Activated T-helper 1 cell treated with anti-CD3 and anti-CD28 coated beads, Interleukin-12 subunit alpha, Interleukin-12 subunit beta, Interleukin-2, Interleukin-4 antibody, amounts not matched to agents 30 ng/mL and 10 ng/mL and 1 ng/mL, durations not matched to agents 14 hours and 24 hours and 36 hours (primary cell): ENCODE measurements at regions not wholly inside any gene's neighbourhood (a gene's known extent, or its start where the extent isn't known, plus 50 kb on each side); places are given as distances from the start of the nearest gene placed in this dataset.

Experiments used
- DNase-seq: peaks from one replicate; pipeline ENCODE4 v3.0.0; 2021; ENCODE audit warnings: low spot score
- H3K27ac Mint-ChIP-seq: one replicate; pipeline ENCODE4 v1.8.0; 2021; ENCODE audit warnings: mild to moderate bottlenecking, mixed read lengths
- H3K27me3 Mint-ChIP-seq: one replicate; pipeline ENCODE4 v1.8.0; 2022; ENCODE audit warnings: mild to moderate bottlenecking, moderate library complexity, mixed read lengths; ENCODE audit not compliant: insufficient read depth
- H3K36me3 Mint-ChIP-seq: one replicate; pipeline ENCODE4 v1.8.0; 2021; ENCODE audit warnings: low read depth, mixed read lengths
- H3K4me1 Mint-ChIP-seq: one replicate; pipeline ENCODE4 v1.8.0; 2021; ENCODE audit warnings: low read depth, mixed read lengths
- H3K4me3 Mint-ChIP-seq: one replicate; pipeline ENCODE4 v1.8.0; 2021; ENCODE audit warnings: mild to moderate bottlenecking, moderate library complexity, mixed read lengths
- H3K9me3 Mint-ChIP-seq: one replicate; pipeline ENCODE4 v1.8.0; 2021; ENCODE audit warnings: mixed read lengths
- intact Hi-C: fragments of 100-400 bp; cut with micrococcal nuclease; formaldehyde crosslinking; loops from one replicate; pipeline ENCODE4 v1.15.1; 2024

DNA sequence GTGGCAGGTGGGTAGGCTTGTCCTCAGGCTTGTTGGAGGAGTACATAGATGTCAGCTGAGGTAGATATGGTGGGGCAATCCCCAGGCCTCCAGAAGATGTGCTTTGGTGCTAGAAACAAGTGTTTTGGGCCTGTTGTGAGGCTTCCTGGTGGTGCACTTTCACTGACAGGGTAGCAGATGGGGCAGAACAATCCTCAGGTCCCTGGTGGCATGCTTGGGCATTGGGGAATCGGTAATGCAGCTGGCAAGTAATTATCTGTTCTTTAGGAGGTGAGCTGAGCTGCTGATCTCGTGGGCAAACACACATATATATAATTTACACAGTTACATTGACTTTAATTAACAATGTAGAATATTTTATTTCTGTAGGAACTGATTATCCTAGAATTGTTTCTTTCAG, 458.7 kb downstream of the BMP2 start:
- intact Hi-C loops, result no loop called here
- peaks cover 8% of the 10 kb centered on the region for H3K9me3 Mint-ChIP-seq
- no peak overlapping the region for H3K4me3 Mint-ChIP-seq
- DNase-seq, result no peak
- no peaks in the 10 kb centered on the region for H3K4me1 Mint-ChIP-seq
- H3K27me3 Mint-ChIP-seq, result no peaks in the 10 kb centered on the region
- H3K36me3 Mint-ChIP-seq, result no peaks in the 10 kb centered on the region
- H3K27ac Mint-ChIP-seq, result no peak overlapping the region

DNA sequence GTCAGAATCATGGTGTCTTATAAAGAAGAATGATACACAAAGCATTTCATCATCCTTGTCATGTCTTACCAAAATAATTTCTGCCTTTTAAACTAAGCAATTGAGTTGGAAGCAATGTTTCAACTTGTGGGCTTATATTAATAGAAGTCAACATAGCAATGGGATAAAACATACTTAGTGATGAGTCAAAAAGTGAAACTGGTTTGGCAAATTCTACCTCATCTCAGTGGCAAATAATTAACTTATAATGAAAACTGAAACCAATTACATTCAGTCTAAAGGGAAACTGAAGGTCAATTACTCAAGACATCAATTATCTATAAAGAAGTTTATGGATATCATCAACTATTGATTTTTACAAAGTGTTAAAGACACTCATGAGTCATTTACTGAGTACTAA, 463.8 kb downstream of the BMP2 start:
- Mint-ChIP-seq H3K36me3 (no peaks in the 10 kb centered on the region), H3K4me1 (no peaks in the 10 kb centered on the region), H3K9me3 (peaks cover 6% of the 10 kb centered on the region), H3K4me3 (no peak overlapping the region), H3K27ac (no peak overlapping the region), H3K27me3 (no peaks in the 10 kb centered on the region)
- no peak for DNase-seq
- intact Hi-C loops, result no loop called here

DNA sequence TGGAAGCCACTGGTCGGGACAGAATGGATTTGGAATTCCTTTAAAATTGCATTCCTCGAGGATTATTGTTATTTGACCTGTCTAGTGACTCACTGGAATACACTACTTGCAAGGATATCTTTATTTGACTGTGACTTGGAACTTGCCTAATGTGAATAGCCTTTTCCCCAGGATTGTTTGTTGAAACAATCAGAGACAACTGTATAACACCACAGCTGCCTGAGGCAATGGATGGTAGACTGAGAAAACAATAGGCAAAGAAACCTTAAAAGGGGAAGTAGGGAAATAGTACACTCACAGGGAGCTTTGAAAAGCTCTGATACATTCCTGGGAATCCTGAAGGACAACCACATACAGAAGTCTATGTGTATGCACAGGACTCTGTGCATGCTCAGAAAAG, 465.3 kb downstream of the BMP2 start:
- no peaks in the 10 kb centered on the region for H3K4me1 Mint-ChIP-seq
- intact Hi-C loops, result no loop called here
- H3K9me3 Mint-ChIP-seq, result peaks cover 6% of the 10 kb centered on the region
- no peak overlapping the region for H3K4me3 Mint-ChIP-seq
- no peaks in the 10 kb centered on the region for H3K36me3 Mint-ChIP-seq
- H3K27ac Mint-ChIP-seq, result no peak overlapping the region
- DNase-seq, result no peak
- H3K27me3 Mint-ChIP-seq, result no peaks in the 10 kb centered on the region

DNA sequence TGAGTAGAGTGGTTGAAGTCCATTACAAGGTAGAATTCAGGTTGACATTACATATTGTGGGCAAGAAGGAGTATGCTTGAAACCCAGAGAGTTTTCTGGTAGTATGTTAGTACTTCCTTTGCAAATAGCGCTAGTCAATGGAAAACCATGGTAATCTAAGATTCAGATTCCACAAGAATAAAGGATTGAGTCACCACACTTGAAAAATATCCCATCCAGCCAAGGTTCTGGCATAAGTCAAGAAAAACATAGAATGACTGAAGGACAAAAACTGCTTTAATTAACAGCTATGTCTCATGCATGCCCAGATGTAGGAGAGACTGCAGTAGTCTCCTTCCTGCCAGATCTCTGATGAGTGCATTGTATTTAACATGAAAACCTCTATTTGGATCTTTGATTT, 469.8 kb downstream of the BMP2 start:
- intact Hi-C loops, result no loop called here

DNA sequence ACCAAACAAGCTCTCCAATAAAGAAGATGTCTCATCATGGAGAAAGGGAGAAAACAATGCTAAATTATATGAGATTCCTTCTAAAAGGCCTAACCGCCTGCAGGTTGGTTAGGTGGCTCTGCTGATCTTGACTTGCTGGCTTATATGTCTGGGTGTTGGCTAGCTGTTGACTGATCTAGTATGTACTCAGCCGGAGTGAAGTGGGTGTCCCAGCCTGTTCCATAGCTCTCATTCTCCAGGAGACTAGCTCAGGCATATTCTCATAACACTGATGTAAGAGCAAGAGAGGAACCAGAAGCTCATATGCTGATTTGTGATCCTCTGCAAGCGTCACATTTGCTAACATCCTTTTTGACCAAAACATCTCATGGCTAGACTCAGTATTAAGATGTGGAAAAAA, 473.0 kb downstream of the BMP2 start:
- no peak for DNase-seq
- H3K4me3 Mint-ChIP-seq, result no peak overlapping the region
- intact Hi-C loops, result no loop called here
- no peaks in the 10 kb centered on the region for H3K27me3 Mint-ChIP-seq
- no peaks in the 10 kb centered on the region for H3K9me3 Mint-ChIP-seq
- no peak overlapping the region for H3K27ac Mint-ChIP-seq
- H3K4me1 Mint-ChIP-seq, result no peaks in the 10 kb centered on the region
- H3K36me3 Mint-ChIP-seq, result no peaks in the 10 kb centered on the region

More for the DNA sequence above, 469.8 kb downstream of the BMP2 start:
- no peak overlapping the region for H3K4me3 Mint-ChIP-seq
- peaks cover 6% of the 10 kb centered on the region for H3K9me3 Mint-ChIP-seq
- H3K4me1 Mint-ChIP-seq, result no peaks in the 10 kb centered on the region
- no peaks in the 10 kb centered on the region for H3K36me3 Mint-ChIP-seq
- no peak for DNase-seq
- H3K27ac Mint-ChIP-seq, result no peak overlapping the region
- H3K27me3 Mint-ChIP-seq, result no peaks in the 10 kb centered on the region

DNA sequence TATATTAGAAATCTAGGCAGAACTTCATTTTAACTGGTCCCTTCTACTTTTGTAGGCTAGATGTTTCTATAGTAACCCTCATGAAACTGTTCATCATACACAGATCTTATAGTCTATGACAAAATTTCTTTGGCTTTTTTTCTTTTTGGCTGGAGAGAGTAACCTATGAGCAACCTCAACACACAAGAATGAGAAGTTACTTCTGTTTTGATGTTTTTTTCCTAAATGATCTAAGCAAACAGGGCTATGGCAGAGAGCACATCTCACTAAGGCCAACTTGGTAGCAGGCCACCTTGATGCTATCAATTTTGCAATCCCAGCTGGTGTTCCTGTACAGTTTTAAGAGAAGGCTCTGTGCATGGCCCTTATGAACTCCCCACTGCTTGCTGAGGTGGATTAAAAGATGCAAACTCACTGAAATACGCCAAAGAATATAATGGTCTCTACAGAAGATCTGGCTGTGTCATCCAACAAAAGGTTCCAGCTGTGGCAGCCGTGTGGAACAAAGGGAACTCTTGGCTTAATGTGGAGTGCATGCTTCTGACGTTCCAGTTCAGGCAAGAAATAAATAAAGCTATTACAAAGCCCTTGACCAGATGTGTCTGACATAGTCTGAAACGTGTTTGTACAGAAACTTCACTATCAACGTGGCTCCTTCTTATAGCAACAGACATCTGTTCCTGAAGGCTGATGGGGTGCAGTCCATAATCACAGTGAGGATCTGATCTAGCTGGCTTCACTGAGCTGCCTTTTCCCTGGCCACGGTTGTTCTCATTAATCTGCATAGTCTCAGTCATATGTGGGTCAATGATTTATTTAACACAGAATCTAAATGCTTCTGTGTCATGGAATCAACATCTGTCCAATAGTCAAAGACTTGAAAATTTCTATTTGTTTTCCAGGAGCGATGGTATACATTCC, 481.1 kb downstream of the BMP2 start:
- H3K4me3 Mint-ChIP-seq, result no peak overlapping the region
- H3K27me3 Mint-ChIP-seq, result no peaks in the 10 kb centered on the region
- DNase-seq, result no peak
- no peak overlapping the region for H3K27ac Mint-ChIP-seq
- intact Hi-C loops, result no loop called here
- no peaks in the 10 kb centered on the region for H3K4me1 Mint-ChIP-seq
- H3K36me3 Mint-ChIP-seq, result no peaks in the 10 kb centered on the region
- H3K9me3 Mint-ChIP-seq, result peaks cover 7% of the 10 kb centered on the region

DNA sequence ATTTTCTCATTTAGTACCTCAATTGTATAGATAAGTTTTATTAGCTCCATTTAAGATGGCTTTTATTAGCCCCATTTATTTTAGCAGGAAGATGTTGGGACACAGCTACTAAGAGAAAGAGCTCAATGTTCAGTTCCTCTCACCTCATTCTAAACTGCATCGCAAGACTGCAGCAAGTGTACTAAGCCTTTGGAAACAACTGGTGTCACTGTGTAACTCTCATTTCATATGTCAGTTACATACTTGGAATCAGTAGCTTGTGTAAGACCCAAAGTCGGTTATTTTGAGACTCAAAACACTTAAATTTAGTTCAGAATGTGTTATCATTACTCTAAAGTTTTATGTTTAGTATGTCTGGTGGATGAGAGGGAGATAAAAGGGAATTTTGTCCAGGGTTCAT, 482.9 kb downstream of the BMP2 start:
- no peak overlapping the region for H3K4me3 Mint-ChIP-seq
- no peaks in the 10 kb centered on the region for H3K4me1 Mint-ChIP-seq
- H3K36me3 Mint-ChIP-seq, result no peaks in the 10 kb centered on the region
- intact Hi-C loops, result no loop called here
- no peak overlapping the region for H3K27ac Mint-ChIP-seq
- H3K9me3 Mint-ChIP-seq, result peaks cover 7% of the 10 kb centered on the region
- no peaks in the 10 kb centered on the region for H3K27me3 Mint-ChIP-seq
- no peak for DNase-seq

DNA sequence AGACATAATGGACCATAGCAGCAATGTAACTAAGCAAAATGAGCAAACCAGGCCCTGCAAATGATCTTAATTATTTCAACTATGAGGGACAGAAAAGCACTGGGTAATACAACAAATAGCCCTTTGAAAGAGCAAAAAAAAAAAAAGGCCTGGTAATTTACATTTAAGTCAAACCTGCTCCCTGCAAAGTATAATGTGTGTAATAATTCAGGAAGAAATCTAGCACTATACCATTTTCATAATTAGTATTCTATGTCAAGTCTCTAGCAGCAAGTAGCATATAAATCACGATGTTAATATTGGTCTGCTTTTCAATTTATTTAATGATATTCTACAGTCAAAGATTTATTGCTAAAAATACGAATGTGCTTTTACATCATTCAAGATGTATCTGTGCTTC, 489.6 kb downstream of the BMP2 start:
- Mint-ChIP-seq H3K27ac (no peak overlapping the region), H3K4me3 (no peak overlapping the region), H3K27me3 (no peaks in the 10 kb centered on the region), H3K4me1 (no peaks in the 10 kb centered on the region), H3K9me3 (no peaks in the 10 kb centered on the region), H3K36me3 (no peaks in the 10 kb centered on the region)
- no peak for DNase-seq
- intact Hi-C loops, result no loop called here

DNA sequence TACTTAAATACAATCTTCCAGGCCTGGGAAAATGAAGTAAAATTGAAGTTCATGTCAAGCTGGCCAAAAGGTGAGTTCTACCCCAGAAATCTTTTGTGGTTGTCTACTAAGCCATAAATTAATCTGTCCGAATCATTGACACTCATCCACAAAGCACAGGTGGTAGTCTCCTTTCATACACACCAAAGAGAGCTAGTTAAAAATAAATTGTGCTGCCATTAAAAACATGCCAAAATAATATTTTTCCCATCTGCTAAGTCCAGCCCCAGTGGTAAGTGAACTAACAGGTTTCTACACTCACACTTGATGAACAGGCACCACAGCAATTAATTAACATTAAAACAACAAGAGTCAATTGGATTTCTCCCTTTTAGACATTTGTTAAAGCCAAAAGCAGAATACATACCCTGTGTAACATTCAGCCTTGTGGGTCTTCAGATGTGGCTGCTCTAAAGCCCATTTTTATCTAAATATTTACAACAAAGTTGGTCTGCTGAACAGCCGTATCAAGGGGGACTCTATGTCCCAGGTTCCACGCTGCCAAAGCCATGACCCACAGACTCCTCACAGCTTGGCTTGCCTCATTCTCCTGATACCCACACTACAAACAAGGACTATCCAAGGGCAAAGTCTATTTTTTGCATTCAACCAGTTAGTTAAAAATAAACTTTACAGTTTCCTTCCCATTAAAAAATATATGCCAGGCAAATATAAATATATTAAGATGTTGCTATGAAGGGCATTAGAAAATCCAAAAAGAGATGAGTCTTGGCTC, 490.4 kb downstream of the BMP2 start:
- Mint-ChIP-seq H3K36me3 (no peaks in the 10 kb centered on the region), H3K27me3 (no peaks in the 10 kb centered on the region), H3K4me1 (no peaks in the 10 kb centered on the region), H3K9me3 (no peaks in the 10 kb centered on the region), H3K4me3 (no peak overlapping the region), H3K27ac (no peak overlapping the region)
- no peak for DNase-seq
- intact Hi-C loops, result no loop called here

DNA sequence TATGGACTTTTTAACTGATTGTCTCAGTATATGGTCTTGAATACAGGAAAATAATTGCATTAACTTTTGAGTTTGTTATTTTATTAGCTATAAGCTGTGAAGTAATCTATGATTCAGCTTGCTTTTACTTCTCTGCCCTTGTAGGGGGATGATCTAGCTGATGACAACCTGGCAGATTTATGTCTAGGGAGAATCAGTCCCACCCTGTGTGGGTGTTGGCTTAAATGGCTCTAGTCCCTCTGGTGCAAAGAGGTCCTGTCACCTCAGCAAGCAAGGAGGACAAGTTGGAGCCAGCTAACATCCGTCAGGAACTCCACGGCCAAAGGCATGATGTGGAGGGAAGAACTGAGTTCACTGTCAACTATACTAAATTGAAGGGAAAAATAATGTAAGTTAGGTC, 495.3 kb downstream of the BMP2 start:
- Mint-ChIP-seq H3K4me1 (no peaks in the 10 kb centered on the region), H3K9me3 (no peaks in the 10 kb centered on the region), H3K27ac (no peak overlapping the region), H3K27me3 (no peaks in the 10 kb centered on the region), H3K4me3 (no peak overlapping the region), H3K36me3 (no peaks in the 10 kb centered on the region)
- intact Hi-C loops, result no loop called here
- DNase-seq, result no peak

DNA sequence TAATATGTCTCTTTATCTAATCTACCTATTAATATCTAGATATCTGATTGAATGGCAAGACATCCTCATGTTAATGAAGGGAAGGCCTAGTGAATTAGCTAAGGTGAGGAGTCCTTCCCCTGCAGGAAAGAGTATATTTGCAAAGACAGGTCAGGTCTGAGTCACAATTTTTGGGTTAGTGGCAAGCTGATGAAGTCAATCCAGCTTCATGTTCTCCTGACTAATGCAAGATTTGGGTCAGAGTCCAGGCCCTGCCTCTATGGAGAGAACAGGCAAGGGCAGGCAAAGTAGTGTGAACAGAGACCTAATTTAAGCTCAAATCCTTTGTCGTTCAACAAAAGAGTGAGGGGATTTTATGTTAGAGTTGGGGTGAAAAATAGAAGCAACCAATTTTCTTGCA, 496.7 kb downstream of the BMP2 start:
- Mint-ChIP-seq H3K9me3 (no peaks in the 10 kb centered on the region), H3K27me3 (no peaks in the 10 kb centered on the region), H3K36me3 (no peaks in the 10 kb centered on the region), H3K4me3 (no peak overlapping the region), H3K4me1 (no peaks in the 10 kb centered on the region), H3K27ac (no peak overlapping the region)
- intact Hi-C loops, result no loop called here
- DNase-seq, result no peak

DNA sequence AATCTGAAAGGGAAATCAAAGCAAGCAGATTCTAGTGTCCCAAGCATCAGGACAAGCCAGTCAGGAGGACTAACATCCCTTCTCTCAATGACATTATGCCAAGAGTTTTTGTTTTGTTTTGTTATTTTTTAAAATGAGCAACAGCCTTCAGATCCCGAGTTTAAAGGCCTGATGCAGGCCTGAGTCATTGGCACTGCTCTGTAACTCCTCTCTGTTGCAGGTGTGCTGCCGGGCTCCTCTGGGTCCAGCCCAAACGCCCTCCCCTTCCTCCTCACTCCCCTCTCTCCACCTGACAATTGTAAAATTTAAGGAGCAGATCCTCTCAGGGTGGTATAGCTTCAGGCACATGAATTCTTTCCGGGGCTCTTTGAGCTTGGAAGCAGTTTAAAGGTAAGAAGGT, 502.0 kb downstream of the BMP2 start:
- Mint-ChIP-seq H3K4me1 (no peaks in the 10 kb centered on the region), H3K27me3 (no peaks in the 10 kb centered on the region)
- intact Hi-C loops, result no loop called here

DNA sequence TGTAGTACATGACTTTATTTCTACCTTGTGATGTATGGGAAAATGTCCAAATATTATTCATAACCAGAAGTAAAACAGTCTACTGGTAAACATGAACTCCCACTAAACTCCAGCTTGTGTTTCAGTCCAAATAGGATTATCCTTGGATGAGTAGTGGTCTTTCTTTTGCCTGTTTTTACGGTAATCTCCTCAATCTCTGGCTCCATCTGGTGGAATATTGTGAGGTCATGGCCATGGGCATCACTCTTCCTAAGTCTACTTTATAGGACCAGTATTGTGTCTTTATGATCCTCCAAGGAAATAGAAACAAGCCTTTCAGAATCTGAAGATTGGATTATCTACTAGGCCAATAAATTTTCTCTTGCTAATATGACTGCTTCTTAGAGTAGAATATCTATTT, 505.0 kb downstream of the BMP2 start:
- no peaks in the 10 kb centered on the region for H3K27me3 Mint-ChIP-seq
- DNase-seq, result no peak
- H3K27ac Mint-ChIP-seq, result no peak overlapping the region
- intact Hi-C loops, result no loop called here
- no peaks in the 10 kb centered on the region for H3K36me3 Mint-ChIP-seq
- H3K4me1 Mint-ChIP-seq, result no peaks in the 10 kb centered on the region
- no peak overlapping the region for H3K4me3 Mint-ChIP-seq
- peaks cover 12% of the 10 kb centered on the region for H3K9me3 Mint-ChIP-seq

More for the DNA sequence above, 502.0 kb downstream of the BMP2 start:
- H3K4me3 Mint-ChIP-seq, result no peak overlapping the region
- H3K36me3 Mint-ChIP-seq, result no peaks in the 10 kb centered on the region
- H3K27ac Mint-ChIP-seq, result no peak overlapping the region
- peaks cover 7% of the 10 kb centered on the region for H3K9me3 Mint-ChIP-seq
- DNase-seq, result no peak
